H1 (cell line): ENCODE measurements at regions not wholly inside any gene's neighbourhood (a gene's known extent, or its start where the extent isn't known, plus 50 kb on each side); places are given as distances from the start of the nearest gene placed in this dataset.

Experiments used
- CTCF ChIA-PET: fragments of 300-600 bp; sonication (Branson Sonifier 250); formaldehyde crosslinking; loops from one replicate; lab custom pipeline; 2021; ENCODE audit not compliant: partially characterized antibody; lab: Charles Lee
- POLR2A ChIA-PET: fragments of 300-600 bp; sonication (Branson Sonifier 250); formaldehyde crosslinking; loops from one replicate; lab custom pipeline; 2021; ENCODE audit warnings: inconsistent platforms; ENCODE audit not compliant: partially characterized antibody; lab: Charles Lee
- DNase-seq, 2 experiments: peaks; one replicate each; pipeline versions ENCODE4 v3.0.0 to v3.0.0-alpha.2; 2010 to 2022; ENCODE audit warnings: low spot score in 2 of 2, low read depth in 1 of 2, mixed read lengths in 1 of 2
- FAIRE-seq: peaks from 2 replicates; lab custom pipeline; 2011; peaks lifted over from hg19 to GRCh38; lab: Jason Lieb, UNC
- H2AFZ ChIP-seq: 2 replicates; pipeline ENCODE4 v1.8.1; 2012; ENCODE audit warnings: low read length, inconsistent platforms
- H2AK5ac ChIP-seq: 2 replicates; pipeline ENCODE4 v1.6.1; 2013; ENCODE audit warnings: low read depth, low read length
- H2BK120ac ChIP-seq: replicated peaks from 2 replicates; pipeline ENCODE3; 2013; ENCODE audit warnings: low read depth, low read length, inconsistent platforms
- H2BK12ac ChIP-seq: 2 replicates; pipeline ENCODE4 v1.6.1; 2013; ENCODE audit warnings: low read depth, low read length
- H2BK15ac ChIP-seq: 2 replicates; pipeline ENCODE4 v1.6.1; 2013; ENCODE audit warnings: low read length
- H2BK20ac ChIP-seq: 2 replicates; pipeline ENCODE4 v1.6.1; 2013; ENCODE audit warnings: low read length
- H2BK5ac ChIP-seq: 2 replicates; pipeline ENCODE4 v1.6.1; 2013; ENCODE audit warnings: low read depth, low read length
- H3K14ac ChIP-seq: 2 replicates; pipeline ENCODE4 v1.6.1; 2013; ENCODE audit warnings: inconsistent platforms; ENCODE audit not compliant: insufficient read length
- H3K18ac ChIP-seq: 2 replicates; pipeline ENCODE4 v1.6.1; 2013; ENCODE audit warnings: low read length; ENCODE audit errors: extremely low read depth
- H3K23ac ChIP-seq: 2 replicates; pipeline ENCODE4 v1.6.1; 2013; ENCODE audit warnings: inconsistent platforms; ENCODE audit not compliant: insufficient read length
- H3K23me2 ChIP-seq: 2 replicates; pipeline ENCODE4 v1.6.1; 2013; ENCODE audit warnings: low read depth, low read length
- H3K27ac ChIP-seq: 2 replicates; pipeline ENCODE4 v1.6.1; 2011; ENCODE audit warnings: low read depth, low read length, inconsistent platforms
- H3K27me3 ChIP-seq, 4 experiments: replicated peaks in 1 of 4; 1 replicate in 1 of 4; 2 replicates in 3 of 4; pipeline versions ENCODE4 v1.6.1 to v1.8.1; 2011 to 2013; ENCODE audit warnings: low read length in 3 of 4, mild to moderate bottlenecking in 3 of 4, inconsistent platforms in 2 of 4, mixed read lengths in 2 of 4, moderate library complexity in 1 of 4; ENCODE audit not compliant: control insufficient read depth in 3 of 4, insufficient read depth in 3 of 4; ENCODE audit errors: extremely low read depth in 1 of 4
- H3K36me3 ChIP-seq, 4 experiments: 2 replicates each; pipeline versions ENCODE4 v1.6.1 to v1.8.1; 2011 to 2013; ENCODE audit warnings: mild to moderate bottlenecking in 4 of 4, low read length in 3 of 4, moderate library complexity in 2 of 4, control low read depth in 1 of 4, inconsistent platforms in 1 of 4; ENCODE audit not compliant: insufficient read depth in 4 of 4, control insufficient read depth in 2 of 4
- H3K4ac ChIP-seq: replicated peaks from 2 replicates; pipeline ENCODE3; 2013; ENCODE audit warnings: low read length, low read depth, mixed read lengths, inconsistent platforms; ENCODE audit not compliant: insufficient read length
- H3K4me1 ChIP-seq, 4 experiments: replicated peaks in 1 of 4; 1 replicate in 1 of 4; 2 replicates in 3 of 4; pipeline versions ENCODE4 v1.6.1 to v1.8.1; 2011 to 2013; ENCODE audit warnings: low read length in 3 of 4, inconsistent platforms in 2 of 4, mixed read lengths in 1 of 4; ENCODE audit not compliant: insufficient read depth in 4 of 4, control insufficient read depth in 3 of 4
- H3K4me2 ChIP-seq, 2 experiments: 2 replicates each; pipeline versions ENCODE4 v1.6.1 to v1.8.1; 2011 to 2013; ENCODE audit warnings: low read depth in 2 of 2, low read length in 2 of 2, control low read depth in 1 of 2, inconsistent platforms in 1 of 2, mild to moderate bottlenecking in 1 of 2; ENCODE audit not compliant: insufficient read depth in 1 of 2
- H3K4me3 ChIP-seq, 4 experiments: fragments of 200-600, 300-600 bp in 1 of 4; sonication (generic), shearing (Covaris generic), sonication (Bioruptor Twin) in 1 of 4; 2 replicates each; pipeline versions ENCODE4 v1.5.1 to v1.8.1; 2011 to 2016; ENCODE audit warnings: low read length in 4 of 4, low read depth in 3 of 4, control low read depth in 2 of 4, inconsistent platforms in 2 of 4, mild to moderate bottlenecking in 2 of 4, mixed read lengths in 1 of 4, moderate library complexity in 1 of 4; ENCODE audit not compliant: insufficient read depth in 2 of 4; ENCODE audit errors: extremely low read depth in 1 of 4
- H3K56ac ChIP-seq: replicated peaks from 2 replicates; pipeline ENCODE3; 2013; ENCODE audit warnings: low read depth, mild to moderate bottlenecking, mixed read lengths, low read length, inconsistent platforms; ENCODE audit not compliant: insufficient read length
- H3K79me1 ChIP-seq: 2 replicates; pipeline ENCODE4 v1.6.1; 2013; ENCODE audit warnings: low read depth, low read length, control low read depth
- H3K79me2 ChIP-seq, 2 experiments: 2 replicates each; pipeline versions ENCODE4 v1.6.1 to v1.8.1; 2012 to 2013; ENCODE audit warnings: low read length in 2 of 2, mild to moderate bottlenecking in 2 of 2, inconsistent platforms in 1 of 2; ENCODE audit not compliant: insufficient read depth in 2 of 2, control insufficient read depth in 1 of 2
- H3K9ac ChIP-seq, 4 experiments: replicated peaks in 1 of 4; 1 replicate in 1 of 4; 2 replicates in 3 of 4; pipeline versions ENCODE4 v1.6.1 to v1.8.1; 2011 to 2013; ENCODE audit warnings: low read depth in 3 of 4, low read length in 3 of 4, control low read depth in 2 of 4, mild to moderate bottlenecking in 2 of 4, moderate library complexity in 2 of 4, inconsistent platforms in 1 of 4; ENCODE audit errors: extremely low read depth in 1 of 4
- H3K9me3 ChIP-seq, 2 experiments: 2 replicates each; pipeline versions ENCODE4 v1.6.1 to v1.8.1; 2012 to 2013; ENCODE audit warnings: mild to moderate bottlenecking in 2 of 2, moderate library complexity in 2 of 2, control low read depth in 1 of 2, inconsistent platforms in 1 of 2, low read depth in 1 of 2, low read length in 1 of 2, mixed read lengths in 1 of 2; ENCODE audit not compliant: insufficient read depth in 2 of 2
- H4K20me1 ChIP-seq, 2 experiments: replicated peaks in 1 of 2; 2 replicates each; pipeline versions ENCODE3 to v1.8.1; 2011 to 2013; ENCODE audit warnings: inconsistent platforms in 2 of 2, low read length in 2 of 2, mild to moderate bottlenecking in 1 of 2; ENCODE audit not compliant: insufficient read depth in 2 of 2, control insufficient read depth in 1 of 2
- H4K5ac ChIP-seq: 2 replicates; pipeline ENCODE4 v1.6.1; 2013; ENCODE audit warnings: low read length, low read depth, mixed read lengths, inconsistent platforms; ENCODE audit not compliant: insufficient read length
- H4K8ac ChIP-seq: 2 replicates; pipeline ENCODE4 v1.8.0; 2013; ENCODE audit warnings: mild to moderate bottlenecking, moderate library complexity, low read length, inconsistent platforms; ENCODE audit not compliant: insufficient read depth; ENCODE audit errors: extremely low read depth
- H4K91ac ChIP-seq: replicated peaks from 2 replicates; pipeline ENCODE3; 2013; ENCODE audit warnings: low read length, mixed read lengths, inconsistent platforms; ENCODE audit not compliant: insufficient read length
- CHD2 ChIP-seq: IDR thresholded peaks from 2 replicates; pipeline ENCODE4 v1.6.1; 2012; ENCODE audit warnings: low read length, improper control_type of control experiment
- EP300 ChIP-seq, 2 experiments: IDR thresholded peaks; 1 replicate in 1 of 2; 2 replicates in 1 of 2; pipeline ENCODE4 v1.6.1; 2011 to 2012; ENCODE audit warnings: low read depth in 2 of 2, low read length in 2 of 2, mild to moderate bottlenecking in 2 of 2, borderline replicate concordance in 1 of 2, inconsistent platforms in 1 of 2, moderate library complexity in 1 of 2
- HDAC2 ChIP-seq, 2 experiments: fragments of 300-600 bp in 1 of 2; sonication (generic) in 1 of 2; IDR thresholded peaks; 2 replicates each; pipeline ENCODE4 v1.6.1; 2011 to 2012; ENCODE audit warnings: low read depth in 2 of 2, low read length in 2 of 2, mild to moderate bottlenecking in 2 of 2, moderate library complexity in 2 of 2, borderline replicate concordance in 1 of 2, inconsistent platforms in 1 of 2
- KDM4A ChIP-seq: IDR thresholded peaks from one replicate; pipeline ENCODE4 v1.7.1; 2012; ENCODE audit warnings: low read depth, mild to moderate bottlenecking, moderate library complexity, low read length, inconsistent platforms; ENCODE audit not compliant: severe bottlenecking
- TEAD4 ChIP-seq: IDR thresholded peaks from 2 replicates; pipeline ENCODE4 v1.6.1; 2012; ENCODE audit warnings: low read depth, low read length, inconsistent platforms, mixed read lengths
- WGBS, 2 experiments: shearing (Covaris generic) in 1 of 2; methylation state at CpG; one replicate each; pipeline versions ENCODE4 v1.1.6 to v1.1.7; 2013 to 2015; ENCODE audit warnings: low lambda C conversion rate in 2 of 2, mixed read lengths in 2 of 2, inconsistent platforms in 1 of 2, low coverage in 1 of 2, missing lambda C conversion rate in 1 of 2; ENCODE audit not compliant: insufficient replicate concordance in 2 of 2, insufficient coverage in 1 of 2, insufficient read length in 1 of 2; ENCODE audit errors: extremely low coverage in 1 of 2, missing lambda C conversion rate in 1 of 2; 5-methylcytosine and 5-hydroxymethylcytosine counted together

DNA sequence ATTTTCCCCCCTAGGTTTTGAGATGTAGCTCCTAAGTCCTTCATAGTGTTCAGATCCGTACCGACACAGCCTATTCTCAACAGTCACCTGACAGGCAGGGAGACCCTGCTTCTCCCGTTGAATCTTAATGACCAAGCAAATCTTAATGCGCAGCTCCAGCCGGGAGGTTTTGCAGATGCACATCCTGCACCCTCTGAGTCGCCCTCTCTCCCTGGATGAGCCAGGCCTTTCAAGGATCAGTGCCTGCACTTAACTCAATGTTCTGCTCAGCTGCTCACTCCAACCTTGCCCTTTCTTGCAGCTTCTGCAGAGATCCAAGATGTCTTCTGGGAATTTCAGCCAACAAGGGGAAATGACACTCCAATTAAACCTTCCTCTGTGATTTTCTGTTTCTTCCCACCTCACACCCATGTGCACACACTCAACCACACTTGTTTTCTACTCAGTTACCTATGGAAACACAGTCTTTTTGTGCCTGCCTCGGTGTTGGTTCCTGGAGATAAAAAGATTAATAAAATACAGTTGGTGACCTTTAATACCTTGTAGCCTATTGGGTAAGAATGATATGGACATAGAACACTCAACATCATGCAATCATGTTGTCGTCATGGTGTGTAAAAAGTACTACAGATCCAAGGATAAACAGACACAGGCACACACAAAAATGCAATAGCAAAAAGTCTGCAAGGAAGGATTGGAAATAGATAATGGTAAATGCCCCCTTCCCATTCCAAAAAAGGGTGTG, 76.9 kb upstream of the DYNLRB2 start:
- Histone ChIP-seq H2BK5ac (no peak overlapping the region), H3K36me3 (no peaks in the 10 kb centered on the region), H3K56ac (no peak overlapping the region), H3K9ac (no peak overlapping the region), H3K79me1 (no peaks in the 10 kb centered on the region), H4K8ac (no peak overlapping the region), H4K20me1 (no peaks in the 10 kb centered on the region), H3K79me2 (no peaks in the 10 kb centered on the region), H3K18ac (no peak overlapping the region), H3K23ac (no peak overlapping the region), H3K4ac (no peak overlapping the region), H3K4me1 (peaks cover 0 to 8% (median 4%) of the 10 kb centered on the region in 4 experiments; a peak in 5 of 7 replicates), H2BK20ac (no peak overlapping the region), H2AK5ac (no peak overlapping the region), H2BK15ac (no peak overlapping the region), H3K23me2 (no peaks in the 10 kb centered on the region), H3K4me3 (no peak overlapping the region), H4K91ac (no peak overlapping the region), H3K9me3 (no peaks in the 10 kb centered on the region), H2BK12ac (no peak overlapping the region), H3K4me2 (no peak overlapping the region), H4K5ac (no peak overlapping the region), H3K27ac (no peak overlapping the region), H3K27me3 (no peaks in the 10 kb centered on the region), H2AFZ (no peak overlapping the region), H2BK120ac (no peak overlapping the region), H3K14ac (no peak overlapping the region)
- DNase-seq (no peak), FAIRE-seq (no peak)
- WGBS, 2 experiments, result 96% methylated on average over 8 of the region's 8 CpGs; no CpG with 5 or more reads in 1 of the 2 experiments
- TF ChIP-seq CHD2, result no peak
- no peak for TF ChIP-seq KDM4A
- no peak for TF ChIP-seq EP300 (IDR thresholded peaks at IDR 0.05; ENCODE audit: borderline replicate concordance in 1 of 2, low read depth in 2 of 2, low read length in 2 of 2)
- TF ChIP-seq HDAC2 (IDR thresholded peaks at IDR 0.05; ENCODE audit: borderline replicate concordance in 1 of 2, low read depth in 2 of 2, low read length in 2 of 2), result no peak
- TF ChIP-seq TEAD4, result no peak
- ChIA-PET CTCF (interaction anchor here (0.7 to 1.8 kb wide), 4 partner anchors 11 to 379 kb away, joined by 3 to 7 read pairs (median 4); no protein-coding TSS in a partner anchor), POLR2A (no interaction called here)
